GM11168 (cell line): ENCODE measurements at regions not wholly inside any gene's neighbourhood (a gene's known extent, or its start where the extent isn't known, plus 50 kb on each side); places are given as distances from the start of the nearest gene placed in this dataset.
"Not testable (repeated sequence)": the region's sequence is repeated elsewhere in the genome, so short reads cannot be mapped to it uniquely, and the experiment has no call there.

Source experiments
- in situ Hi-C: fragments of 300-500 bp; cut with MboI; formaldehyde crosslinking; loops from one replicate; pipeline ENCODE4 v1.12.0; 2022; ENCODE audit warnings: low sequenced_read_pairs; ENCODE audit not compliant: unreplicated experiment

DNA sequence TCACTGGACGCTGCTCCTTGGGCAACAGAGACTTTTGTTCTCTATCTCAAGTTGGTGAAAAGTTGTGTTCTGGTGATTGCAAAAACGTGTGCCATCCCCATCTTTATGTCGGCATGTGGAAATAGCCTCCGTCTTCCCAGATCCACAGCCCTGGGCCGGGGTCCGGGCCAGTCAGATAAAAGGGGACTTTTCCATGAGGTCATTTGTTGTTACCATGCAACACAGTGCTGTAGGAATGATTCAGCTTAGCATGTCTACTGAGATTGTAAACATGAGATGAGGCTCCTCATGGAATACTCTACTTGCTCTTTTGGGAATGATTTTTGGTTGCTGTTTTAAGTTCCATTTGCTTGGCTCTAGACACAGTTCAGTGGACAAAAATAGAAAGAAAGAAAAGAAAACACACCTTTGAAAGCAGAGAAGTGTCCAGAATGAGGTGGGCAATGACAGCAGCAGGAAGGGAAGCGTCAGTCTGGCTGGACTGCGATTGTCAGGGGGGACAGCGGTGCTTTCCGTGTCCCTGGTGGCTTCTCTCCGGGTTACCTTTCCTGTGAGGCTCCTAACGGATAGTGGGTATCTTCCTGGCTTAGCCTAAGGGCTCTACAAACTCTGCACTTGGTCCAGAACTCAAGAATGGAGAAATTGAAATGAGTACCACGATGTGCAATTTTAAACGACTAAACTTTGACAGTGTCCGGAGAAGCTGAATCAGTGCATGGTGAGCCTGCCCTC is 91.6 kb downstream of the TEX29 start:
- in situ Hi-C loops = no loop called here

DNA sequence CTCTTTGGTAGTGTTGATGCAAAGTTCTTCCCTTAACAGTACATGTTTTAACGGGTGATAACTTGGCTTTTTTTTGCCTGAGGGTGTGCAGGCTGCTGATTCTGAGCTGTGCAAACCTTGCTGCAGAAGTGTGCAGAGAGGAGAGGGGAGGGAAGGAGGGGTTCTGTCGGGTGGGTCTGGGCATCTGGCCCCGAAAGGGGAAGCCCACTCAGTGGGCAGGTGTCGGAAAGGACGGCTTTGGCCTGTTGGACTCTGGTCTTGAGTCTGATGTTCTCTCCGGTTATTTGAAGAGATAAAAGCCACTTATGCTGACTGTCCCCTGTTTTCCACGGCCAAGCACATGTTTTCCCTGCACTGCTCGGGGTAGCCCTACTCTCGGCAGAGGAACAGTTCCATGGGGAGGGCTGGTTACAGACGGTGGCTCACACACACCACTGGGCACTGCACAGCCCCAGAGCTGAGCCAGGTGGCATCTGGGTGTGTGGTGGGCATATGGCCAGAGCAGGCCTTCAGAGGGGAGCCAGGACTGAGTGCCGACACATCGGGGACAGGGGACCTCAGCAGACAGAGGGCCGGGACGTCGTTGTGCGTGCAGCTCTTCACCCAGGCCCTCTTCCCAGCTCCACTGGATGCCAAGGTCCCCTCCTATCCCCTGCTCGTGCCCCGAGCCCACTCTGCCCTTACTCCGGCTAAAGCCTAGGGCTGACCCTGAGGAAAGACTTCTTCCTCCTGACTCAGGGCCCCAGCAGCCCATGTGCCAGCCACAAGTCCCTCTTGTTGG is 93.2 kb downstream of the TEX29 start:
- in situ Hi-C loops = no loop called here

DNA sequence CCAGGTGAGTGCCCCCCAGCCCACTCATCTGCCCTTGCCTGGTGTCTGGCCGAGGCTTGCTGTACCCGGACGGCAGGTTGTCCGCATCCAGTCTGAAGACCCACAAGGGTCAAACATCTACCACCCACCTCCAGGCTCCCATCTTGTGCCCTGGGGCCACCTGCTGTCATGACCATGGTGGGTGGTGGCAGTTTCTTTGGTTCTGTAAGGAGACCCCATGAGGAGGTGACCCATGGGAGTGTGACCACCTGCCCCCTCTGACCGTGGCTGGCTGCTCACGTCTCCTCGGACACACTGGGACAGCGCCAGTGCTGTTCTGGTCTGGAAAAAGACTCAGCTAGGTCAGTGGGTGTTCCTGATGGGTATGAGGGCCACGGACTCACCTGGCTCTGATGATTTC is 93.9 kb downstream of the TEX29 start:
- in situ Hi-C loops = no loop called here

DNA sequence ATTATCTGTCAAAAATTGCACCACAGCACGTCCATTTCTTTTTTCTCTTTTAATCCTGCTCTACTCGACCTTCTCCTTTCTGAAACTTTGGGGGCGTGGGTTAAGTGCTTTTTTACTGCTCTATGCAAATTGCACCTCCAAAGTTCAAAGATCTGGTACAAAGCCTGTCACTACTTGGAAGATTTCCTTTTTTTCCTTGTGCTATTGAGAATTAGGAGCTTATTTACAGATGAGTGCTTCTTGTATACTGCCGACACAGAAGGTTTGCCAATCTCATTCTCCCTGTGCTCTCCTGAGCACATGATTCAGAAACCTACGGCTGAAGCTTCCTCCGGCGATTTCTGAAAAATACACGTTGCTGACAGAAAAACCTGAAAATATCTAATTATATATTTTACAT is 94.8 kb downstream of the TEX29 start:
- in situ Hi-C loops = no loop called here

DNA sequence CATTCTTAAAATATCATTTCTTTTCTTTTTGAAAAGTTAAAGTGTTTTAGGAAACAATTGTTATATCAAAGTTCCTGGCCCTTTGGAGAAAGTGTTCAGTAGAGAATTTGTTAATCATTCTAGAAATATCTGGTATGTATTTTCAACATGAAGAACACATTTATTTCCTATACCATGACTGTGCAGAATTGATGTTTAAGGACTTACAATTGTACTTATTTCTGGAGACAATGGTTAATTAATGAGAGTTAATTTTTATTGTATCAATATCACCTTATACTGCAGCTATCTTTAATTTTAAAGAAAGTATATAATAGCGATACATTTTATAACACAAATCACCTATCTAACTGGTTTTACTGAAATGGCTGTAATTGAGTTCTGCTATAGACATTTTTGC is 95.3 kb downstream of the TEX29 start:
- in situ Hi-C loops = no loop called here

DNA sequence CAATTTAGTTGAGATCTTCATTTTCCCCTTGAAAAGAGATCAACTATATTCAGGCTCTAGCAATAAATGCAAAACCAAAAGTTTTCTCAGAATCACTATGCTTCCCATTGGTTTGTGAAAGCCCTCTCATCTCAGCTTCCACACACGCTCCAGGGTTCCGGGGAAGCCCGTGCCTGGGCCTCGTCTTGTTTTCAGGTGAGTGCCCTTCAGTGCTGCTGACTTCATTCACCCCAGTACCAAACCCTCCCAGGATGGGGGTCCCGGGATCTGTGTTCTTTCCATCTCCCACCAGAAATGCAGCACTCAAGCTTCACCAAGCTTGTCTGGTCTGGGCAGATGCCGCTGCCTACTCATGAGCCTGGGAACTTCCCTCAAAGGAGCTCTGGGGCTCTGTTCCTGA is 97.7 kb downstream of the TEX29 start:
- in situ Hi-C loops = no loop called here

DNA sequence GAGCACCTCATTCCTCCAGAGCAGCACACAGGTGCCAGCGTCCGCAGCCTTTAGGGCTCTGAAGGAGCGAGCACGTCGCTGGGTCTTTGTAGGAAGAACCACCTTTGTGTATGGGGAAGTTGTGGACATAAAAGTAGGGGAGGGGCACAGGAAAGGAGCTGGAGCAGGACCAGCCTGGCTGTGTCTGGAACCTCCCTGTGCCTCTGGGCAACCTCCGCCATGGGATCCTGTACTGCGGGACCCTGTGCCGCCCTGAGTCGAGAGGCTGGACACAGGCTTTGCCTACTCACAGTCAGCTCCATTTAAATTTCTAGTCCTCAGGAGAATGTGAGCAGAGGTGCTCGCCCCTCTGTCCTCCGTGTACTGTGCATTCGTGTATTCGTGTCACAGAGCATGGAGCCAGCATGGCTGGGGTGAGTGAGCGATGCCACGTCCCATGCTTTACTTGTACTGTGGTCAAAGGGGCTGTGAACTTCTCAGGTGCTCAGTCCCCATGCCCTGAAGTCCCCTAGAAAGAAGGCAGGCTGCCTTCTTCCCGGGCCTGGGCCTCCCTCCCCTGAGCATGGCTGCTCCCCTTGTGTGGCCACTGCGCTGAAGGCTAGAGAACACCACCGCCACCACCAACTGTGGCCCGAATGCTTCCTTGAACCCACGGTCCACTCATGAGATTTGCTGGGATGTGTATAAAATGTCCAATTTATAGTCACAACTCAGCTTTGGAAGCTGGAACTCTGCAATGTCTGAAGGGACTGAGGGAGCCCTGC is 99.9 kb downstream of the TEX29 start:
- in situ Hi-C loops = no loop called here

DNA sequence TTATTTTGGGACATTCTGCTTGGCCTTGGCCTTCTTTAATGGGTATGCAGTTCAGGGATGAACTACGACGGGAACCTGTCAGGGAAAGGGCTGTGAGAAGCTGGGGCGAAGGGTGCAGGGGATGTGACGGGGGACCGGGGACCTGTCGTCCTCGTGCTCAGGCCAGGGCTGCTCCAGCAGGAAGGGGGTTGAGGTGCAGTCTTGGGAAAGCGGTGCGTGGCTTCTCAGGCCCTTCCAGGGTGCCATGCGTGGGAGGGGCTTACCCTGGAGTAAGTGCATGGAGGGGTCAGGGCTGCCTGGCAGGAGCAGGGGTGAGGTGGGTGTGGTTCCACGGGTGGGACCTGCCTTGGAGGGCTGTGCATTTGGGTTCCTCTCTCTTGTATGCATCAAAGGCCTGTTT is 100.8 kb downstream of the TEX29 start:
- in situ Hi-C loops = no loop called here

DNA sequence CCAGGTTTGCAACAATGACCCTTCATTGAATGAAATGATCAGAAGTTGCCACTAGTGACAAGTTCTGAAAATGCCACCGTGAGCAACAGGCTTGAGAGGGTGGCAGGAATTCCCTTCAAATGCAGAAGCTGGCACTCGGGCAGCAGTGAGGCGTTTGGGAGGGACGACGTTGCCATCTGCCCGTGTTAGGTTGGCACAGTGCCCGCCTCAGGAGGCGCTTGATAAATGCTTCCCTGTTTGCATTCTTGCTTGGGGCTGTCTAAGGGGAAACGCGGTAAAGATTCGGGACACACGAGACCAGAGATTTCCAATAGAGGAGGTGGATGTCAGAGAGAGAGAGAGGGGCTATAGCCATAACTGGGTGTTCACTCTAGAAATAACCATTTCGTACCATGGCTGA is 101.9 kb downstream of the TEX29 start:
- in situ Hi-C loops = no loop called here

DNA sequence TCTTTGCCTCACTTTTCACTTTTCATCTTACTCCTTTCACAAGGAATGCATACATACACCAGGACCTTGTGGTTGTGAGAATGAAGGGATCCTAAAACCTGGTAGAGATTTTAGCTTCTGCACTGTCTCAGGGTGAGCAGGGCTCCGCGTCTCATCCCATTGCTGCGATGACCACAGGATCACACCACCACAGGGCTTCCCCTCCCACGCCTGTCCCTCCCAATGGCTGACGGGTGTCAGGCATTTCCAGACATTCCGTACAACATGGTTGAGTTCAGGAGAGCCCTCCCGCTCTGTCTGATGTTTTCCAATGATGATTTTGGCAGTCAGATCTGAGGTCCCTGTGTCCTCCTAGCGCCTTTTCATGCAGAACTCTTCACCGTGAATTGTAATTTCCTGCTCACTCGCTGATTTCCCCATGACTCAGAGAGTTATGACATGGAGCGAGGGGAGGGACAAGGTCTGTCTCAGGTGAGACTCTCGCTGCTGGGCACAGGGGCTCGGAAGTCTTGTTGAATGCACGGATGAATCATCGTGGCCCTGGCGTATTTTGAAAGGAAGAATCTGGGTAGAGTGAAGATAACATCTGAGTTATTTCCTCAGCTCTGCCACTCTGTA is 102.8 kb downstream of the TEX29 start:
- in situ Hi-C loops = no loop called here

DNA sequence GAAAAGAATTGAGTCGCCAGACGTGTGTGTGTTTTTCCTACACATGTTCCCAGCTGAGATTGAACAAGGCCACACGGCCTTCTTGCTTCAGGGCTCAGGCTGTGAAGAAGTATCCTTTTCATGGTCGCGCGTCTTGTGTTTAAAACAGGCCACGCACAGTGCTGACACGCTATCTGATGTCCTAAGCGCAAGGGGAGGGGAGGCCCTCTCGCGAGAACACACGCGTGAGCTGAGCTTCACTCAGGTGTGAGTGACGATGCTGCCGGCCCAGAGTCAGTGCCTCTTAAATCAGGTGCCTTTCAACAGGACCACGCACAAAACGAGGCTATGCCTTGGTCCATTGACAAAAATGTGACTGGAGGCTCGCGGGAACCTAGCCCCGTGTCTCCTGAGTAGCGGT is 103.7 kb downstream of the TEX29 start:
- in situ Hi-C loops = no loop called here

DNA sequence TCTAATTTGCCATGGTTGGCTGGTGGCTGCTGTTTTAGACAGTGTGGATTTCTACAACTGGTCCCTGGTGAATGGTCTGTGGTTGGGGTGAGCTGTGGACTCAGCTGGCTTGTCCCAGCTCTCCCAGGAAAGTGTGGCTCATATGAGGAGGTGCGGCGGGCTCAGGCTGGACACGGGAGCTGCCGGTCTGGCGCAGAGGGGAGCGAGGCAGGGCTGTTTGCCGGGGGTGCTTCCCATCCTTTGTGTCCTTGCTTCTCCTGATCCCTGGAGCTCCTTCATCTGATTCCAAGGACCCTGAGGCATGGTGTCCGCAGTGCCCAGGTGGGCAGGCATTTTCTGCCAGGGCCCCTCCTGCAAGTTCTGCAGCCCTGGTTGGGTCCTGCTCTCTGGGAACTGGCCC is 104.9 kb downstream of the TEX29 start:
- in situ Hi-C loops = no loop called here

DNA sequence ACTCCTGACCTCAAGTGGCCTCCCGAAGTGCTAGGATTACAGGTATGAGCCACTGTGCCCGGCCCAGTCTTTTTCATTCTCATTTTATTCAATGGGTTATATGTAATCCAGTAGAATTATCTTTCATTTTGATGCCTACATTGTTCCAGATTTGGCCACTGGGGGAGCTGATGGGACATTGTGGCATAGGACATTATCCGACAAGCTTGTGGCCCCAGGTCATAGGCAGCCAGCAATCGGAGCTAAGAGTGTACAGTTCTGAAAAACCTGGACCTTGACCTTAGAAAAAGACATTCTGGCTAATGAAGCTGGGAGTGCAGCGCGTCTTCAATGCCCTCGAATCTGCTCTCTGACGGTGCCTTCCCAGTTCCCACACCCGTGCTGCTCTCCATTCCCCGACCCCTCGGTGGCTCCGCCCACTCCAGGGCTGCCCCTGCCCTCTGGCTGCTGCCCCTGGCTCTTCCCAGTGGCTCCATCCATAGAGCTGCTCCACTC is 108.7 kb downstream of the TEX29 start:
- in situ Hi-C loops = no loop called here

DNA sequence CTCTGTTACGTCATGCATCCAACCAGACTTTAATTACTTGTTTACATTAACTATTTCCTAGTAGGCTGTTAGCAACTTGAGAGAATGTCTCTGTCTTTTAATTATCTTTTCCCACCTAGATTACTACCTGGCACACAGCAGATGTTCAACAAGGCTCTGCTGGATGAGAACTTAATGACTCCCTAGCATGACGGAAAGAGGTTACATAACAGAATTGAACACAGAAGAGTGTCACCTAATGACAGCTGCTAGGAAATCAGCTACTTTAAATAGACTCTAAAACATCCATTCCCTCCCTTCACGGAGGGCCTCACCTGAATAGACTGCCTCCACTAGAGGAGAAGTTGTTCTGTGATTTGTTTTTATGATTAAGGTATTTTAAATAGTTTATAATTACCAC is 110.8 kb downstream of the TEX29 start:
- in situ Hi-C loops = no loop called here

DNA sequence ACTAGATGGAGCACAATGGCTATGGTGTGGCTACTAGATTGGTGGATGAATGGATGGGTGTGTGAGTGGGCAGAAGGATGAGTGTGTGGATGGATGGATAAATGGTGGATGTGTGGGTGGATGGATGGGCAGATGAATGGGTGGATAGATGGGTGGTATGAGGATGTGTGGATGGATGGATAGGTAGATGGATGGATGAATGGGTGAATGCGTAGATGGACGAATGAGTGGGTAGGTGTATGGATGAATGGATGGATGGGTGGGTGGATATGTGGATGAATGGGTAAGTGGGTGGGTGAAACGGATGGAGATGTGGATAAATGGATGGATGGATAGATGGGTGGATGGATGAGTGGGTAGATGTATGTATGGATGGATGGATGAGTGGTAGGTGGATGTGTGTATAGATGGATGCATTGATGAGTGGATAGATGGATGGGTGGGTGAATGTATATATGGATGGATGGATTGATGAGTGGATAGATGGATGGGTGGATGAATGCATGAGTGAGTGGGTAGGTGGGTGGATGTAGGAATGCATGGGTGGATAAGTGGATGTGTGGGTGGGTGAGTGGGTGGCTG is 114.2 kb downstream of the TEX29 start:
- in situ Hi-C loops = no loop called here

DNA sequence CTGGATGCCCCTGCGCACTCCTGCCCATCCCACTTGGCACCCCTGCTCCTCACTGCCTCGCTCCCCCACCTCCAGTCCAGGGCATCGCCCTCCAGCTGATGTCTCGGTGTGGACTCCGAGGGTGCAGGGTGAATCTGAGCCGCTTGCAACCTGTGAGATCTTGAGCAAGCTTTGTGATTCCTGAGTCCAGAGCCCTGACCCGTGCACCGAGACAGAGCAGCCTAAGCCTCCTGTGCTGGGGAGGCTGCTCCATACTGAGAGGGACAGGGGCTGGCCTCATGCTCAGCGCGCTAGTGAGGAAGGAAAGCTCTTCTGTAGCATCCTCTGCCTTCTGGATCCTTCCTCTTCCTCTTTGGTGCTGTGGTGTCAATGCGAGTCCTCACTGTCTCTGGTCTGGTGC is 116.0 kb downstream of the TEX29 start:
- in situ Hi-C loops = no loop called here

DNA sequence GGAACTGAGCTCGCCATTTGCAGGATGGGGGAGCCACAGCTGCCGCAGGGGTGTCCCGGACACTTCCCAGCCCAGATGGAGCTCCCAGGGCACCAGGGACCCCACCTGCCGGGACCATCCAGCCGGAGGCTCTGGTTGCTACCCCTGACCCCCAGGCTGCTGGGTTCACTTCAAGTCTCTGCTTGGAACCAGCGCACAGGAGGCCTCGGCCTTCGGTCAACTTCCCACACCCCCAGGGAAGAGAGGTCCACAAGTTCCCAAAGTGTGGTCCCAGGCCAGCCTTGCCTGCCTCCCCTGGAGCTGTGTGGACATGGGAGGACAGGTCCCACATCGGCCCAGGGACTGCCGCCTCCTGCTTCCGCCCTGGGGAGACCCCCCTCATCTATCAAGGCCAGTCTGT is 117.0 kb downstream of the TEX29 start:
- in situ Hi-C loops = no loop called here

DNA sequence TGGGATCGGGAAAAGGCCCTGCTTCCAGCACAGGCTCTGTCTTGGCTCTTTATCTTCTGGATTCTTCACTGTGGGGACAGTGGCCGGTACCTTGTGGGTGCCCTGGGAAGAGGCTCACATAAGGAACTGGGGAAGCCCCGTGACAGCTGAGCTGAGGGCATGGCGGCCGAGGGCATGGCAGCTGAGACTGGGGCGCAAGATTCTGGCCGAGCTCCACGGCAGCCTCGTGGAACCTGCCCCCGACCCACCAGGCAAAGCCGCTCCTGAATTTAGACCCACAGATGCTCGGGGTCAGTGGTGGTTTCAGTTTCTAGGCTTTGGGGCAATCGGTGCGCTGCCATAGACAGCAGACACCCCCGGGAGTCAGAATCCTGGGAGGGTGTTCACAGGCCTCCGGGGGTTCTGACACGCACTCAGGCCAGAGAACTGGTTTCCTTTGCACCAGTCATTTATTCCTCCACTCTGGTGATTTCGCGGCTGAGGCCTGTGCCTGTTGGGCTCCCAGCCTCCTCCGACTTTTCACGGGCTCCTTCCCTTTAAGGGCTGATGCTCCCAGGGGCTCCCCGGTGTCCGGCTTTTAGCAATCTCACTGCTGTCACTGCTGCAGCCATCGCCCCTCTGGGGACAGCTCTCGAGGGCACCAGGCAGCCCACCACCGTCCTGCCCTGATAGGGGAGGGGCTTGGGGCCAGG is 117.6 kb downstream of the TEX29 start:
- in situ Hi-C loops = no loop called here

DNA sequence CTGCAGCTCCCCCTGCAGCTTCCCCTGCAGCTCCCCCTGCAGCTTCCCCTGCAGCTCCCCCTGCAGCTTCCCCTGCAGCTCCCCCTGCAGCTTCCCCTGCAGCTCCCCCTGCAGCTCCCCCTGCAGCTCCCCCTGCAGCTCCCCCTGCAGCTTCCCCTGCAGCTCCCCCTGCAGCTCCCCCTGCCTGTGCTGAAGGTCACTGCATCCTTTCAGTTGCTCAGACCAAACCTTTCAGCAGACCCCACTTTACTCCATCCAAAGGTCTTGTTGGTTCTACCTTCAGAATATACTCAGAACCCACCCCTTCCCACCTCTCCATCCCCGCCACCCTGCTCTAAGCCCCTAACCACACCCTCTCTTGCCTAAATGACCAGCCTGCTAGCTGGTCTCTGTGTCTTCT is 120.0 kb downstream of the TEX29 start:
- in situ Hi-C loops = not testable (repeated sequence)

DNA sequence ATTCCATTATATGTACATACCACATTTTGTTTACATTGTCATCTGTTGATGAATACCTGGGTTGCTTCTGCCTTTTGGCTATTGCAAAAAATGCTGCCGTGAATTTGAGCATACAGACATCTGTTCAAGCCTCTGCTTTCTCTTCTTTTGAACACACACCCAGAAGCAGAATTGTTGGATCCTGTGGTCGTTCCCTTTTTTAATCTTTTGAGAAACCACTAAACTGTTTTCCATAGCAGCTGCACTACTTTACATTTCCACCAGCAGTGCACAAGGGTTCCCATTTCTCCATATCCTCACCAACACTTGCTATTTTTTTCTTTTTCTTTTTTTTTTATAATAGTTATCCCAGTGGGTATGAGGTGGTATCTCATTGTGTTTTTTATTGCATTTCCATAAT is 123.5 kb downstream of the TEX29 start:
- in situ Hi-C loops = no loop called here
